PC-9 (cell line): ENCODE measurements at regions not wholly inside any gene's neighbourhood (a gene's known extent, or its start where the extent isn't known, plus 50 kb on each side); places are given as distances from the start of the nearest gene placed in this dataset.

Experiments
- CTCF ChIP-seq: fragments of 200-600 bp; sonication (generic); conservative IDR thresholded peaks from 2 replicates; pipeline ENCODE4 v1.6.1; 2017; ENCODE audit warnings: mixed run types, antibody characterized with exemption, mild to moderate bottlenecking, moderate library complexity
- EZH2 ChIP-seq: fragments of 200-600 bp; sonication (generic); IDR thresholded peaks from 2 replicates; pipeline ENCODE4 v1.8.0; 2017; ENCODE audit warnings: antibody characterized with exemption, low read depth

DNA sequence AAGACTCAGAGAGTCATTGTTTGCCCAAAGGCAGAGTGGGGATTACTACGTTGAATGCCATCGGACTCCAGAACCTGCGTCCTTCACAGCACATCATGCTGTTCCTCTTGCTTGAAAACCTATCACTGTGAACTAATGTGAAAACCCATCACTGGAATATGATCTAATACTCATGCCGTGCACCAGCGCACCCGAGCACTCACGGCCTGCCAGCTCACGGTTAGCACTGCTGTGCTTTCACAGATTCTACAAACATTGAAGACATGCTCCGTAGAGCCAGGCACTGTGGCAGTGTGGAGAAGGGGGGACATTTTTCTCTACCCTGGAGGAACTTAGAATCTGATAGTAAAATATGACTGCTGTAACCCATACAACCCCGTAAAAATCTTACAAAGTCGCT, 350.4 kb downstream of the C16orf95 start:
- TF ChIP-seq CTCF (no peak), EZH2 (no peak)
